ENCODE measurements at regions not wholly inside any gene's neighbourhood (a gene's known extent, or its start where the extent isn't known, plus 50 kb on each side); places are given as distances from the start of the nearest gene placed in this dataset.
A peak's percentile ranks its signal among the peaks of the same experiment; 100 is the strongest.

DNA sequence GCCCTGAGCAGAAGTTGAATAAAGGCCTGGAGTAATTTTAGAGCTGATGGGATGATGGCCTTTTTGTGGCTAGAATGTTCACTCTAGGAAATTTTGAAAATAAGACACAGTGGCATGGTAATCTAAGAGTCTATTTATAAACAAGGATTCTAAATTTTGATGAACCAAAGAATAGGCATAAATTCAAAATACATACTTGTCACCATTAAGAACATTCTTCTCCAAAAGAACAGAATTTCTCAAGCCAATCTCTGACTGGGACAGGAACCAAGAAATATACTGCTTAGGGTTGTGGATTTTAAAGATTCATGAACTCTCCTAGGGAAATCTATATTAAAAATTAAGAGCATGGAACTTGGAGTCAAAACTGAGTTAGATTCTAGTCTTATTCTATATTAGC lies 98.2 kb upstream of the SETBP1 start:
- Histone ChIP-seq H3K9ac (ENCODE audit: low read length) (no peak overlapping the region), H3K4ac (ENCODE audit: low read depth in 1 of 2, low read length in 2 of 2) (no peak overlapping the region), H4K8ac (ENCODE audit: low read length) (no peak overlapping the region), H2BK12ac (ENCODE audit: low read length in 2 of 2) (peak overlapping the region in 1 of 2 experiments; percentile 31), H3K14ac (ENCODE audit: low read length in 2 of 2) (no peak overlapping the region), H3K4me1 (ENCODE audit: control insufficient read depth, insufficient read depth, low read depth, low read length) (peaks cover 2% of the 10 kb centered on the region), H3K27ac (ENCODE audit: low read length, poor library complexity, severe bottlenecking) (no peak overlapping the region), H3K79me1 (replicated peaks; ENCODE audit: low read length, poor library complexity, severe bottlenecking) (no peaks in the 10 kb centered on the region), H4K91ac (ENCODE audit: low read length) (no peak overlapping the region), H3K4me3 (ENCODE audit: insufficient read depth in 1 of 2, low read depth in 1 of 2, low read length in 2 of 2) (no peak overlapping the region), H2AK5ac (ENCODE audit: low read length, severe bottlenecking) (no peak overlapping the region), H3K9me3 (ENCODE audit: control insufficient read depth, low read length) (no peaks in the 10 kb centered on the region), H3K36me3 (ENCODE audit: control insufficient read depth in 1 of 2, insufficient read depth in 2 of 2, low read depth in 1 of 2, low read length in 2 of 2) (no peaks in the 10 kb centered on the region), H3K18ac (ENCODE audit: low read depth in 1 of 2, low read length in 2 of 2) (no peak overlapping the region), H2AFZ (ENCODE audit: low read depth, low read length) (peak overlapping the region; percentile 61), H3K4me2 (ENCODE audit: low read length, poor library complexity, severe bottlenecking) (no peak overlapping the region), H3K23ac (ENCODE audit: low read length in 2 of 2) (no peak overlapping the region), H2BK5ac (ENCODE audit: low read depth, low read length, poor library complexity, severe bottlenecking) (no peak overlapping the region), H2BK15ac (ENCODE audit: low read depth, poor library complexity, severe bottlenecking) (no peak overlapping the region), H3K27me3 (ENCODE audit: control insufficient read depth in 1 of 2, insufficient read depth in 1 of 2, low read length in 2 of 2) (no peaks in the 10 kb centered on the region), H2BK120ac (ENCODE audit: low read depth, low read length) (no peak overlapping the region)
- DNase-seq: no peak

GRCh38 chr18:44584900-44585299 lies 95.8 kb upstream of the SETBP1 start:
- peaks cover 1% of the 10 kb centered on the region for H3K4me1 ChIP-seq (ENCODE audit: control insufficient read depth, insufficient read depth, low read depth, low read length)
- no peak overlapping the region for H2BK5ac ChIP-seq (ENCODE audit: low read depth, low read length, poor library complexity, severe bottlenecking)
- no peak overlapping the region for H3K4me2 ChIP-seq (ENCODE audit: low read length, poor library complexity, severe bottlenecking)
- H3K36me3 ChIP-seq (ENCODE audit: control insufficient read depth in 1 of 2, insufficient read depth in 2 of 2, low read depth in 1 of 2, low read length in 2 of 2): no peaks in the 10 kb centered on the region
- H2AK5ac ChIP-seq (ENCODE audit: low read length, severe bottlenecking): no peak overlapping the region
- no peak overlapping the region for H4K8ac ChIP-seq (ENCODE audit: low read length)
- H3K27ac ChIP-seq (ENCODE audit: low read length, poor library complexity, severe bottlenecking): no peak overlapping the region
- H3K18ac ChIP-seq (ENCODE audit: low read depth in 1 of 2, low read length in 2 of 2): no peak overlapping the region
- no peak overlapping the region for H2BK12ac ChIP-seq (ENCODE audit: low read length in 2 of 2)
- no peak overlapping the region for H3K14ac ChIP-seq (ENCODE audit: low read length in 2 of 2)
- no peak overlapping the region for H4K91ac ChIP-seq (ENCODE audit: low read length)
- H3K9ac ChIP-seq (ENCODE audit: low read length): no peak overlapping the region
- no peak overlapping the region for H2BK120ac ChIP-seq (ENCODE audit: low read depth, low read length)
- no peak for DNase-seq
- H2BK15ac ChIP-seq (ENCODE audit: low read depth, poor library complexity, severe bottlenecking): no peak overlapping the region
- H3K9me3 ChIP-seq (ENCODE audit: control insufficient read depth, low read length): no peaks in the 10 kb centered on the region
- no peak overlapping the region for H3K4ac ChIP-seq (ENCODE audit: low read depth in 1 of 2, low read length in 2 of 2)
- H3K79me1 ChIP-seq (replicated peaks; ENCODE audit: low read length, poor library complexity, severe bottlenecking): no peaks in the 10 kb centered on the region
- H2AFZ ChIP-seq (ENCODE audit: low read depth, low read length): no peak overlapping the region
- H3K23ac ChIP-seq (ENCODE audit: low read length in 2 of 2): no peak overlapping the region
- no peaks in the 10 kb centered on the region for H3K27me3 ChIP-seq (ENCODE audit: control insufficient read depth in 1 of 2, insufficient read depth in 1 of 2, low read length in 2 of 2)
- no peak overlapping the region for H3K4me3 ChIP-seq (ENCODE audit: insufficient read depth in 1 of 2, low read depth in 1 of 2, low read length in 2 of 2)

DNA sequence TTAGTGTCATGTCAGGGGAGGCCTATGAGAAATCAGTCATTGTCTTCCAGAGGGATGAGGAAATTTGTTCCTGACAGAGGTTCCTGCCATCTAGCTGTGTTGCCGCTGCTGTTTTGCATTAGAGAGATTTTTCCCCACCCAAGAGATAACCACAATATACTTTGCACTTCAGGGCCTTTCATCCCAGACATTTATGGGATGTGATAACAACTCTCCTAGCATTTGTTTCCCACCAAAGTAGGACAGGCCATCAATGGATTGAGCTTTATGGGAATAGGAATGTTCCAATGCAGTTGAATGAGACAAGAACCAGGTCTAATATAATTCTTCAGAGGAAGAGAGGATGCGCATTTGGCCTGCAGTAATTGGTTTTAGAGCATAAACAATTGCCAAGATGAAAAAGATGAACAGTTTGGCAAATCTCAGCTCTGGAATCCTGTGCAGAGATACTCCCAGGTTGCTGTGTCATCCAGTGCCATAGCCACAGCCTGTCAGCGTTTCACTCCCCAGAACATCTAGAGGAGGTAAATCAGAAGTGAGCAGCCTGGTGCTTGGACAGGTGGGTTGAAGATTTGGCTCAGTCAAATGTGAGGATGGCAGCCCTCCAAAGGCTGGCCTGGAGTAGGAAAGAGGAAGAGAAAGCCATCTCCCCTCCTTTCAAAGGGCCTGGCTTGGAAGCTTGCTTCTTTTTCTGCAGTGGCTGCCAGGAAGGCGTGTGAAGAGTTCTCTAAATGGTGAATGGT lies 93.7 kb upstream of the SETBP1 start:
- peak overlapping the region in 1 of 2 experiments; percentile 71 for H3K18ac ChIP-seq (ENCODE audit: low read depth in 1 of 2, low read length in 2 of 2)
- WGBS: 89% methylated on average over 3 of the region's 4 CpGs

GRCh38 chr18:44588508-44588907 lies 92.2 kb upstream of the SETBP1 start:
- Histone ChIP-seq H3K4me2 (ENCODE audit: low read length, poor library complexity, severe bottlenecking) (no peak overlapping the region), H3K9me3 (ENCODE audit: control insufficient read depth, low read length) (no peaks in the 10 kb centered on the region), H3K4ac (ENCODE audit: low read depth in 1 of 2, low read length in 2 of 2) (peak overlapping the region; percentile 51 to 75), H3K23ac (ENCODE audit: low read length in 2 of 2) (no peak overlapping the region), H3K4me1 (ENCODE audit: control insufficient read depth, insufficient read depth, low read depth, low read length) (peaks cover 2% of the 10 kb centered on the region), H3K79me1 (replicated peaks; ENCODE audit: low read length, poor library complexity, severe bottlenecking) (no peaks in the 10 kb centered on the region), H2AFZ (ENCODE audit: low read depth, low read length) (no peak overlapping the region), H3K27ac (ENCODE audit: low read length, poor library complexity, severe bottlenecking) (no peak overlapping the region), H3K14ac (ENCODE audit: low read length in 2 of 2) (no peak overlapping the region), H2BK15ac (ENCODE audit: low read depth, poor library complexity, severe bottlenecking) (no peak overlapping the region), H2BK5ac (ENCODE audit: low read depth, low read length, poor library complexity, severe bottlenecking) (no peak overlapping the region), H4K8ac (ENCODE audit: low read length) (no peak overlapping the region), H2AK5ac (ENCODE audit: low read length, severe bottlenecking) (peak overlapping the region; percentile 68), H3K36me3 (ENCODE audit: control insufficient read depth in 1 of 2, insufficient read depth in 2 of 2, low read depth in 1 of 2, low read length in 2 of 2) (no peaks in the 10 kb centered on the region), H3K4me3 (ENCODE audit: insufficient read depth in 1 of 2, low read depth in 1 of 2, low read length in 2 of 2) (no peak overlapping the region), H3K18ac (ENCODE audit: low read depth in 1 of 2, low read length in 2 of 2) (peak overlapping the region; percentile 69 to 86), H3K9ac (ENCODE audit: low read length) (no peak overlapping the region), H2BK120ac (ENCODE audit: low read depth, low read length) (no peak overlapping the region), H2BK12ac (ENCODE audit: low read length in 2 of 2) (peak overlapping the region; percentile 84 to 97), H4K91ac (ENCODE audit: low read length) (no peak overlapping the region), H3K27me3 (ENCODE audit: control insufficient read depth in 1 of 2, insufficient read depth in 1 of 2, low read length in 2 of 2) (no peaks in the 10 kb centered on the region)
- DNase-seq: no peak
- WGBS: 76% methylated on average over 2 of the region's 2 CpGs

More for the DNA sequence above, 93.7 kb upstream of the SETBP1 start:
- no peak overlapping the region for H3K23ac ChIP-seq (ENCODE audit: low read length in 2 of 2)
- H2AK5ac ChIP-seq (ENCODE audit: low read length, severe bottlenecking): no peak overlapping the region
- H3K4ac ChIP-seq (ENCODE audit: low read depth in 1 of 2, low read length in 2 of 2): no peak overlapping the region
- H3K4me1 ChIP-seq (ENCODE audit: control insufficient read depth, insufficient read depth, low read depth, low read length): peaks cover 2% of the 10 kb centered on the region
- no peak overlapping the region for H3K27ac ChIP-seq (ENCODE audit: low read length, poor library complexity, severe bottlenecking)
- H3K9me3 ChIP-seq (ENCODE audit: control insufficient read depth, low read length): no peaks in the 10 kb centered on the region
- peak overlapping the region; percentile 29 for H2BK15ac ChIP-seq (ENCODE audit: low read depth, poor library complexity, severe bottlenecking)
- no peaks in the 10 kb centered on the region for H3K79me1 ChIP-seq (replicated peaks; ENCODE audit: low read length, poor library complexity, severe bottlenecking)
- peak overlapping the region; percentile 84 for H2BK120ac ChIP-seq (ENCODE audit: low read depth, low read length)
- peak overlapping the region; percentile 45 for H4K8ac ChIP-seq (ENCODE audit: low read length)
- no peak overlapping the region for H3K4me3 ChIP-seq (ENCODE audit: insufficient read depth in 1 of 2, low read depth in 1 of 2, low read length in 2 of 2)
- no peak overlapping the region for H2BK5ac ChIP-seq (ENCODE audit: low read depth, low read length, poor library complexity, severe bottlenecking)
- H3K4me2 ChIP-seq (ENCODE audit: low read length, poor library complexity, severe bottlenecking): no peak overlapping the region
- no peaks in the 10 kb centered on the region for H3K36me3 ChIP-seq (ENCODE audit: control insufficient read depth in 1 of 2, insufficient read depth in 2 of 2, low read depth in 1 of 2, low read length in 2 of 2)
- H3K9ac ChIP-seq (ENCODE audit: low read length): no peak overlapping the region
- H4K91ac ChIP-seq (ENCODE audit: low read length): peak overlapping the region; percentile 66
- peak overlapping the region; percentile 37 to 97 for H2BK12ac ChIP-seq (ENCODE audit: low read length in 2 of 2)
- no peak overlapping the region for H3K14ac ChIP-seq (ENCODE audit: low read length in 2 of 2)
- no peak for DNase-seq
- H3K27me3 ChIP-seq (ENCODE audit: control insufficient read depth in 1 of 2, insufficient read depth in 1 of 2, low read length in 2 of 2): no peaks in the 10 kb centered on the region
- no peak overlapping the region for H2AFZ ChIP-seq (ENCODE audit: low read depth, low read length)
